Mammary epithelial cell (primary cell): ENCODE measurements at regions not wholly inside any gene's neighbourhood (a gene's known extent, or its start where the extent isn't known, plus 50 kb on each side); places are given as distances from the start of the nearest gene placed in this dataset.

ENCODE experiments used
- CTCF ChIP-seq, 2 donors: IDR thresholded peaks in 1 of 2; conservative IDR thresholded peaks in 1 of 2; 2 replicates each; pipeline ENCODE4 v1.5.1; 2011 to 2012; ENCODE audit warnings: inconsistent platforms in 2 of 2, low read length in 2 of 2, mild to moderate bottlenecking in 2 of 2, control low read depth in 1 of 2, low read depth in 1 of 2; ENCODE audit not compliant: insufficient read depth in 1 of 2; ENCODE audit errors: extremely low read depth in 1 of 2
- EZH2 ChIP-seq: IDR thresholded peaks from 2 replicates; pipeline ENCODE4 v1.6.1; 2012; ENCODE audit warnings: low read length, inconsistent platforms, borderline replicate concordance

- TF ChIP-seq CTCF (conservative IDR thresholded peaks at IDR 0.05 in 1 of 2, IDR thresholded peaks at IDR 0.05 in 1 of 2; ENCODE audit: extremely low read depth in 1 of 2, insufficient read depth in 1 of 2, low read depth in 1 of 2, low read length in 2 of 2) (no peak), EZH2 (no peak)
These were observed 96.4 kb upstream of the COL5A1 start for GRCh38 chr9:134545215-134545542.
